ENCODE measurements at regions not wholly inside any gene's neighbourhood (a gene's known extent, or its start where the extent isn't known, plus 50 kb on each side); places are given as distances from the start of the nearest gene placed in this dataset.
A peak's percentile ranks its signal among the peaks of the same experiment; 100 is the strongest.

- intact Hi-C loops (cut with DNase I, micrococcal nuclease), result no loop called here
- Histone ChIP-seq H3K4me1 (ENCODE audit: low read depth) (no peaks in the 10 kb centered on the region), H3K9me3 (no peaks in the 10 kb centered on the region), H3K4me3 (no peak overlapping the region), H3K36me3 (ENCODE audit: low read depth) (no peaks in the 10 kb centered on the region)
- TF ChIP-seq, protein P1, sequence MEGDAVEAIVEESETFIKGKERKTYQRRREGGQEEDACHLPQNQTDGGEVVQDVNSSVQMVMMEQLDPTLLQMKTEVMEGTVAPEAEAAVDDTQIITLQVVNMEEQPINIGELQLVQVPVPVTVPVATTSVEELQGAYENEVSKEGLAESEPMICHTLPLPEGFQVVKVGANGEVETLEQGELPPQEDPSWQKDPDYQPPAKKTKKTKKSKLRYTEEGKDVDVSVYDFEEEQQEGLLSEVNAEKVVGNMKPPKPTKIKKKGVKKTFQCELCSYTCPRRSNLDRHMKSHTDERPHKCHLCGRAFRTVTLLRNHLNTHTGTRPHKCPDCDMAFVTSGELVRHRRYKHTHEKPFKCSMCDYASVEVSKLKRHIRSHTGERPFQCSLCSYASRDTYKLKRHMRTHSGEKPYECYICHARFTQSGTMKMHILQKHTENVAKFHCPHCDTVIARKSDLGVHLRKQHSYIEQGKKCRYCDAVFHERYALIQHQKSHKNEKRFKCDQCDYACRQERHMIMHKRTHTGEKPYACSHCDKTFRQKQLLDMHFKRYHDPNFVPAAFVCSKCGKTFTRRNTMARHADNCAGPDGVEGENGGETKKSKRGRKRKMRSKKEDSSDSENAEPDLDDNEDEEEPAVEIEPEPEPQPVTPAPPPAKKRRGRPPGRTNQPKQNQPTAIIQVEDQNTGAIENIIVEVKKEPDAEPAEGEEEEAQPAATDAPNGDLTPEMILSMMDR (IDR thresholded peaks at IDR 0.05), result no peak
- ATAC-seq, result peak; percentile 68
- peak; percentile 34 to 50 (median 43) for DNase-seq
These were observed 180.7 kb upstream of the ZFP42 start for GRCh38 chr4:187814737-187815465.

DNA sequence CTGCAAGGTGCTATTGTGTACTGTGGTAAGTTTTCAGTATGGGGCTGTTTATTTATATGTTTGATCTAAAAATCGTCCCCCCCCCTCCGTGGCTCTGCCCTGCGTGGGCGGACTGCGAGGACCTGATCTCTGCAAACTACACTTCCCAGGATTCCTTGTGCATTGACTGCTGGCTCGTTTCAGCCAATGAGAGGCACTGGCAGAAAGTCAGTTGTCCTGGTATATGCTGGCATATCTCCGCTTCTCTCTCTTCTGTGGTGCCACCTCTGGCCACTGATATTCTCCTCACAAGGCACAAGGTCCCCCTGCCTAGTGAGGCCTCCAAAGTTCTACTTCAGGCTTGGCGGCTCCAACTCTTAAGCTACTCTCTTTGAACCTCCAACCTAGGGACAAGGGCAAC lies 168.8 kb upstream of the ZFP42 start:
- Histone ChIP-seq H3K36me3 (ENCODE audit: low read depth) (no peaks in the 10 kb centered on the region), H3K4me3 (no peak overlapping the region), H3K4me1 (ENCODE audit: low read depth) (no peaks in the 10 kb centered on the region), H3K9me3 (no peaks in the 10 kb centered on the region)
- intact Hi-C loops (cut with DNase I, micrococcal nuclease), result no loop called here
- DNase-seq (no peak), ATAC-seq (no peak)
- TF ChIP-seq, protein P1 (IDR thresholded peaks at IDR 0.05), result no peak

DNA sequence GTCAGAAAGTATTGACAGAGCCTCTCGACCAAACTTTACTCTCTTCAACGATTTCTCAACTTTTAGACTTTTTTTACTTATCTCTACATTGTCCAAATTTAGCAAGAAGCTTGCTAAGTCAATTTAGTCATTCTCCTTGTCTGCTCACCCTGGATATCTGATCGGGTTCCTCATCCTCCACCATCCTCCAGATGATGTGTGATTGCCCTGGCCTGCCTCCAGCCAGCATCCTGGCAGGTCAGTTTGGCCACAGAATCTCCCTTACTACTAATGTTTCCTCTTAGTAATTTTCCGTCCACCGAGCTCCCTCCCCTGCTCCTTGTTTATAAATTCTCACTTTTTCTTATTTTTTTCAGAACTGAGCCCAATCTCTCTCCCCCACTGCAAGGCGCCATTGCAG lies 167.9 kb upstream of the ZFP42 start:
- no peak for DNase-seq
- Histone ChIP-seq H3K4me1 (ENCODE audit: low read depth) (no peaks in the 10 kb centered on the region), H3K36me3 (ENCODE audit: low read depth) (no peaks in the 10 kb centered on the region), H3K4me3 (no peak overlapping the region), H3K9me3 (no peaks in the 10 kb centered on the region)
- intact Hi-C loops (cut with DNase I, micrococcal nuclease), result no loop called here
- TF ChIP-seq, protein P1 (IDR thresholded peaks at IDR 0.05), result no peak
- no peak for ATAC-seq

- H3K9me3 ChIP-seq, result no peaks in the 10 kb centered on the region
- no peak for ATAC-seq
- intact Hi-C loops (cut with DNase I, micrococcal nuclease), result no loop called here
These were observed 155.8 kb upstream of the ZFP42 start for GRCh38 chr4:187839765-187840164.

GRCh38 chr4:187840814-187841213 lies 154.8 kb upstream of the ZFP42 start:
- intact Hi-C loops (cut with DNase I, micrococcal nuclease), result no loop called here
- Histone ChIP-seq H3K9me3 (no peaks in the 10 kb centered on the region), H3K36me3 (ENCODE audit: low read depth) (no peaks in the 10 kb centered on the region), H3K4me1 (ENCODE audit: low read depth) (no peaks in the 10 kb centered on the region), H3K4me3 (no peak overlapping the region)
- ATAC-seq (no peak), DNase-seq (no peak)
- TF ChIP-seq, protein P1 (IDR thresholded peaks at IDR 0.05), result no peak

More at GRCh38 chr4:187839765-187840164, 155.8 kb upstream of the ZFP42 start:
- no peak overlapping the region for H3K4me3 ChIP-seq
- H3K36me3 ChIP-seq (ENCODE audit: low read depth), result no peaks in the 10 kb centered on the region
- TF ChIP-seq, protein P1 (IDR thresholded peaks at IDR 0.05), result no peak
- DNase-seq, result no peak
- no peaks in the 10 kb centered on the region for H3K4me1 ChIP-seq (ENCODE audit: low read depth)
